OCI-LY1 (cell line): ENCODE measurements at regions not wholly inside any gene's neighbourhood (a gene's known extent, or its start where the extent isn't known, plus 50 kb on each side); places are given as distances from the start of the nearest gene placed in this dataset.
"Not testable (repeated sequence)": the region's sequence is repeated elsewhere in the genome, so short reads cannot be mapped to it uniquely, and the experiment has no call there.

Source experiments
- EZH2 ChIP-seq: fragments of 200-600 bp; sonication (generic), shearing (Covaris generic); IDR thresholded peaks from 2 replicates; pipeline ENCODE4 v1.8.0; 2017; ENCODE audit warnings: borderline replicate concordance, mixed run types, mild to moderate bottlenecking, antibody characterized with exemption, low read length, moderate library complexity, mixed read lengths
- TF ChIP-seq, protein P1 (sequence below): fragments of 200-600 bp; sonication (generic), shearing (Covaris generic); IDR thresholded peaks from 2 replicates; pipeline ENCODE4 v1.5.1; 2017; ENCODE audit warnings: mild to moderate bottlenecking, antibody characterized with exemption, low read length, moderate library complexity, mixed read lengths

- TF ChIP-seq, protein P1, sequence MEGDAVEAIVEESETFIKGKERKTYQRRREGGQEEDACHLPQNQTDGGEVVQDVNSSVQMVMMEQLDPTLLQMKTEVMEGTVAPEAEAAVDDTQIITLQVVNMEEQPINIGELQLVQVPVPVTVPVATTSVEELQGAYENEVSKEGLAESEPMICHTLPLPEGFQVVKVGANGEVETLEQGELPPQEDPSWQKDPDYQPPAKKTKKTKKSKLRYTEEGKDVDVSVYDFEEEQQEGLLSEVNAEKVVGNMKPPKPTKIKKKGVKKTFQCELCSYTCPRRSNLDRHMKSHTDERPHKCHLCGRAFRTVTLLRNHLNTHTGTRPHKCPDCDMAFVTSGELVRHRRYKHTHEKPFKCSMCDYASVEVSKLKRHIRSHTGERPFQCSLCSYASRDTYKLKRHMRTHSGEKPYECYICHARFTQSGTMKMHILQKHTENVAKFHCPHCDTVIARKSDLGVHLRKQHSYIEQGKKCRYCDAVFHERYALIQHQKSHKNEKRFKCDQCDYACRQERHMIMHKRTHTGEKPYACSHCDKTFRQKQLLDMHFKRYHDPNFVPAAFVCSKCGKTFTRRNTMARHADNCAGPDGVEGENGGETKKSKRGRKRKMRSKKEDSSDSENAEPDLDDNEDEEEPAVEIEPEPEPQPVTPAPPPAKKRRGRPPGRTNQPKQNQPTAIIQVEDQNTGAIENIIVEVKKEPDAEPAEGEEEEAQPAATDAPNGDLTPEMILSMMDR: not testable (repeated sequence)
- not testable (repeated sequence) for TF ChIP-seq EZH2
Measured at GRCh38 chr4:158974438-158974837, 128.4 kb upstream of the RAPGEF2 start.
